ENCODE measurements at regions not wholly inside any gene's neighbourhood (a gene's known extent, or its start where the extent isn't known, plus 50 kb on each side); places are given as distances from the start of the nearest gene placed in this dataset.
"Not testable (repeated sequence)": the region's sequence is repeated elsewhere in the genome, so short reads cannot be mapped to it uniquely, and the experiment has no call there.

DNA sequence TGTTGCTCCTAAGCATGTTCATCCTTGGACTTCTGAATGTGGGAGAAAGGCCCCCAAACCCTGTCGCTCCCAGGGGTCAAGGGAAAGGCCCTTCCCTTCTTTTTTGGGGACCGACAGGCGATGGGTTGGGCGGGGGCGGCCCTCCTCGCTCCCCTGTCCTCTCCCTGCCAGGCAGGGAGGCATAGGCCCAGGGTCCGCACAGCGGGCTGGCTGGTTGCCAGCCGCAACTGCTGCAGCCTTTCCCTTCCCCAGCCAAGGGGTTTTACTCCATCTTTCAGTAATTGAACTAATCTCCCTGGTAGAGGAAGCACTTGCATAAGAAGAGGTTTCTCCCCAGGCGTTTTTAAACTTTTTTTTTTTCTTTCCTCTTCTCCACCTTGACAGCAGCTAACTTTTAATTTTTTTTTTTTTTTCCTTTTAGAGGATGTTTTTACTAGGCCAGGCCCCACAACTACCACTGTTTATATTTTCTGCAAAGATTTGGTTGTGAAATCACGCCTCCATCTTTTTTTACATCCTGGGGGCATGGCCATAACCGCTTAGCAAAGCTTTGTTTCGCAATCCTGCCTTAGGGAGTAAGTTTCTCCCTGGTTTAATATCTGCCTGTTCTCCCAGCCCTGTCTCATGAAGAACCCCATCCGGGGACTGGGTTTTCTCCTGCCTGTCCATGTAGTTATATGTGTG is 216.9 kb upstream of the ZNF608 start:
- Histone ChIP-seq H3K79me2 (ENCODE audit: low read length) (no peaks in the 10 kb centered on the region), H3K36me3 (ENCODE audit: insufficient read depth, low read length) (no peaks in the 10 kb centered on the region), H3K27me3 (ENCODE audit: low read length) (no peaks in the 10 kb centered on the region), H3K4me2 (ENCODE audit: low read depth, low read length, poor library complexity, severe bottlenecking) (no peak overlapping the region), H3K4me3 (ENCODE audit: low read length) (no peak overlapping the region), H4K20me1 (ENCODE audit: insufficient read depth, low read depth, low read length) (no peaks in the 10 kb centered on the region), H3K27ac (ENCODE audit: low read length) (no peak overlapping the region), H3K4me1 (ENCODE audit: low read length) (no peaks in the 10 kb centered on the region), H3K9ac (ENCODE audit: low read length) (no peak overlapping the region), H3K9me2 (replicated peaks; ENCODE audit: insufficient read depth, low read length) (no peaks in the 10 kb centered on the region), H3K9me3 (ENCODE audit: low read length) (no peaks in the 10 kb centered on the region), H2AFZ (ENCODE audit: low read length) (no peak overlapping the region)
- DNase-seq = no peak

DNA sequence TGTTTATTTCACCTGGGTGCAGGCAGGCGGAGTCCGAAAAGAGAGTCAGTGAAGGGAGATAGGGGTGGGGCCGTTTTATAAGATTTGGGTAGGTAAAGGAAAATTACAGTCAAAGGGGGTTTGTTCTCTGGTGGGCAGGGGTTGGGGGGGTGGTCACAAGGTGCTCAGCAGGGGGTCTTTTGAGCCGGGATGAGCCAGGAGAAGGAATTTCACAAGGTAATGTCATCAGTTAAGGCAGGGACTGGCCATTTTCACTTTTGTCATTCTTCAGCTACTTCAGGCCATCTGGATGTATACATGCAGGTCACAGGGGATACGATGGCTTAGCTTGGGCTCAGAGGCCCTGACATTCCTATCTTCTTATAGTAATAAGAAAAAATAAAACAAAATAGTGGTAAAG is 220.3 kb upstream of the ZNF608 start:
- not testable (repeated sequence) for H3K27ac ChIP-seq (ENCODE audit: low read length); H4K20me1 ChIP-seq (ENCODE audit: insufficient read depth, low read depth, low read length); H3K9ac ChIP-seq (ENCODE audit: low read length); H3K4me3 ChIP-seq (ENCODE audit: low read length); DNase-seq; H3K9me3 ChIP-seq (ENCODE audit: low read length); H3K27me3 ChIP-seq (ENCODE audit: low read length); H3K79me2 ChIP-seq (ENCODE audit: low read length); H3K4me2 ChIP-seq (ENCODE audit: low read depth, low read length, poor library complexity, severe bottlenecking); H2AFZ ChIP-seq (ENCODE audit: low read length); H3K36me3 ChIP-seq (ENCODE audit: insufficient read depth, low read length); H3K4me1 ChIP-seq (ENCODE audit: low read length); H3K9me2 ChIP-seq (replicated peaks; ENCODE audit: insufficient read depth, low read length)

DNA sequence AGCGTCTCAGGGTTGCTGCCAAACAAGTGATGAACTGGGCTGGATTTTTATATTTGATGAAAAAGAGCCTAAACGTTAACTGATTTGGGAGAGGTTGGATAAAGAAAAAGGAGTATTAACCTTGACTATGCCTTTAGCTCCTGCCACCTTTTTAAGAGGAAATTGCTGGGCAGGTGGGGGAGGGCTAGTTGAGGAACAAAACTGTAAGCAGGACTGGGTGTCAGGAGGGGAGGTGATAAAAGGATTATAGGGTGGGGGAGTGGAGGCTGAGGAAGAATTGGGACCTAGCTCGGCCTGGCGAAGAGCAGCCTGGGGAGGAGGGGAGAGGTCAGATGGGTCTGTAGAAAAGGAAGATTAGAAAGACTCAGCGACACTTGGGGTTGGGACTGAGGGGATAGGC is 223.9 kb upstream of the ZNF608 start:
- not testable (repeated sequence) for H3K27ac ChIP-seq (ENCODE audit: low read length); H3K9ac ChIP-seq (ENCODE audit: low read length); H3K36me3 ChIP-seq (ENCODE audit: insufficient read depth, low read length); H3K79me2 ChIP-seq (ENCODE audit: low read length); H3K9me2 ChIP-seq (replicated peaks; ENCODE audit: insufficient read depth, low read length); H2AFZ ChIP-seq (ENCODE audit: low read length); H3K4me1 ChIP-seq (ENCODE audit: low read length); H3K9me3 ChIP-seq (ENCODE audit: low read length); DNase-seq; H4K20me1 ChIP-seq (ENCODE audit: insufficient read depth, low read depth, low read length); H3K4me3 ChIP-seq (ENCODE audit: low read length); H3K27me3 ChIP-seq (ENCODE audit: low read length); H3K4me2 ChIP-seq (ENCODE audit: low read depth, low read length, poor library complexity, severe bottlenecking)

DNA sequence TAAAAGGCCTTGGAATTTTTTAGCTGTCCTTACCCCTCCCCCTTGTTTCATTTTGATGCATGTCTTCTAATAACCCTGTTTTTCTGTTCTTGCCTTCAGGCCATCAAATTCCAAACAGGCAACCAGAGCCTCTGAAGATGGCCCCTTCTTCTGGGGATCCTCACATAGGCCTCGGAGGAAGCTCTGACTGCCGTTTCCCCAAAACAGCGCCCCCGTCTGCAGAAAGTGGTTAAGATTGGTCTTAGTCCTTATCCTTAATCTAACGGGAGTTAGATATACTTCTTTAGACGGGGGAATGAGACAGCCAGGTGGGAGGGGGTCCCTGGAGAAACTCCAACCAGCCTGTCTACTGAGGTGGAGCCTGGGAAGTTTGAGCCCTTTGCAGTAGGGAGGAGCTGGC is 226.3 kb upstream of the ZNF608 start:
- no peaks in the 10 kb centered on the region for H3K9me2 ChIP-seq (replicated peaks; ENCODE audit: insufficient read depth, low read length)
- H3K27ac ChIP-seq (ENCODE audit: low read length) = no peak overlapping the region
- H3K27me3 ChIP-seq (ENCODE audit: low read length) = no peaks in the 10 kb centered on the region
- H3K4me1 ChIP-seq (ENCODE audit: low read length) = no peaks in the 10 kb centered on the region
- no peaks in the 10 kb centered on the region for H4K20me1 ChIP-seq (ENCODE audit: insufficient read depth, low read depth, low read length)
- no peak overlapping the region for H2AFZ ChIP-seq (ENCODE audit: low read length)
- DNase-seq = no peak
- no peaks in the 10 kb centered on the region for H3K79me2 ChIP-seq (ENCODE audit: low read length)
- H3K9ac ChIP-seq (ENCODE audit: low read length) = no peak overlapping the region
- H3K4me2 ChIP-seq (ENCODE audit: low read depth, low read length, poor library complexity, severe bottlenecking) = no peak overlapping the region
- H3K9me3 ChIP-seq (ENCODE audit: low read length) = no peaks in the 10 kb centered on the region
- no peak overlapping the region for H3K4me3 ChIP-seq (ENCODE audit: low read length)
- no peaks in the 10 kb centered on the region for H3K36me3 ChIP-seq (ENCODE audit: insufficient read depth, low read length)

DNA sequence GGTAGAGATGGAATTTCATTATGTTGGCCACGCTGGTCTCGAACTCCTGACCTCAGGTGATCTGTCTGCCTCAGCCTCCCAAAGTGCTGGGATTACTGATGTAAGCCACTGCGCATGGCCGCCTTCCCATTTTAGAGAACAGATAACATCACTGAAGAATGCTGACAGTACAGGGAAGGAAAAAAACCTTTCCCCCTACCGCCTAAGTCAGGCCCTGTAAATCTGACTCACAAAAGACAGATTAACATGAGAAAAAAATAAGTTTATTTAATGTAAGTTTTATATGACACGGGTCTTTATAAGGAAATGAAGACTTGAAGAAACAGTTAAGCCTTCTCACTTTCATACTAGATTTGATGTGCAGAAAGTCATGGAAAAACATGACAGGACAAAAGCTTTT is 227.2 kb upstream of the ZNF608 start:
- H3K4me2 ChIP-seq (ENCODE audit: low read depth, low read length, poor library complexity, severe bottlenecking) = no peak overlapping the region
- DNase-seq = no peak
- no peaks in the 10 kb centered on the region for H3K4me1 ChIP-seq (ENCODE audit: low read length)
- H3K9me3 ChIP-seq (ENCODE audit: low read length) = no peaks in the 10 kb centered on the region
- no peak overlapping the region for H2AFZ ChIP-seq (ENCODE audit: low read length)
- H3K4me3 ChIP-seq (ENCODE audit: low read length) = no peak overlapping the region
- no peak overlapping the region for H3K27ac ChIP-seq (ENCODE audit: low read length)
- no peaks in the 10 kb centered on the region for H4K20me1 ChIP-seq (ENCODE audit: insufficient read depth, low read depth, low read length)
- H3K79me2 ChIP-seq (ENCODE audit: low read length) = no peaks in the 10 kb centered on the region
- no peak overlapping the region for H3K9ac ChIP-seq (ENCODE audit: low read length)
- H3K9me2 ChIP-seq (replicated peaks; ENCODE audit: insufficient read depth, low read length) = no peaks in the 10 kb centered on the region
- no peaks in the 10 kb centered on the region for H3K36me3 ChIP-seq (ENCODE audit: insufficient read depth, low read length)
- no peaks in the 10 kb centered on the region for H3K27me3 ChIP-seq (ENCODE audit: low read length)

DNA sequence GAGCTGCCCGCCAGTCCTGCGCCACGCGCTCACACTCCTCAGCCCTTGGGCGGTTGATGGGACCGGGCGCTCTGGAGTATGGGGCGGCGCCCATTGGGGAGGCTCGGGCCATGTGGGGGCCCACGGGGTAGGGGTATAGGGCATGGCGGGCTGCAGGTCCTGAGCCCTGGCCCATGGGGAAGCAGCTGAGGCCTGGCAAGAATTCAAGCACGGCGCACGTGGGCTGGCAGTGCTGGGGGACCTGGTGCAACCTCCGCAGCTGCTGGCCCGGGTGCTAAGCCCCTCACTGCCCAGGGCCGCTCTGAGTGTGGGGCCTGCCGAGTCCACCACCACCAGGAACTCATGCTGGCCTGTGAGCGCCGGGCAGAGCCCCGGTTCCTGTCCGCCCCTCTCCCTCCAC is 229.6 kb upstream of the ZNF608 start:
- no peak overlapping the region for H3K9ac ChIP-seq (ENCODE audit: low read length)
- no peak overlapping the region for H3K27ac ChIP-seq (ENCODE audit: low read length)
- H3K9me2 ChIP-seq (replicated peaks; ENCODE audit: insufficient read depth, low read length) = no peaks in the 10 kb centered on the region

DNA sequence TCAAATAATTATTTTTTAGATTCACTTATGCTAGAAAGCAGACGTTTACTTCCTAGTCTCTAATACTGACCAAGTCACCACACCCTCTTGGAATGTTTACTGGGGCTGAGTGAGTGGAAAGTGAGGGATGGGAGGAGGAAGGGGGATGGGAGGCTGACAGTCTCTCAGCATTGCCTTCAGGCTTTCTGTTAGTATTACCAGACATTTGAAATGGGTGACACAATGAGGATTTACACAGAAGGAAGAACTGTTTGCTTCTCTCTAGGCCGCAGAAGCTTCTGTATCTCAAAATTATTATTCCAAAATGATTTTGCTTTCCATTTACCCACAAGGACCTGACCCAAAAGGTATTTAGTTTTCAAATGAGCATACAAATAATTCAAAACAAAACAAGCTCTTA is 232.8 kb upstream of the ZNF608 start:
- H2AFZ ChIP-seq (ENCODE audit: low read length) = no peak overlapping the region
- H3K4me1 ChIP-seq (ENCODE audit: low read length) = peaks cover 17% of the 10 kb centered on the region
- H3K27ac ChIP-seq (ENCODE audit: low read length) = no peak overlapping the region
- H3K4me3 ChIP-seq (ENCODE audit: low read length) = no peak overlapping the region
- no peaks in the 10 kb centered on the region for H3K9me3 ChIP-seq (ENCODE audit: low read length)
- H3K36me3 ChIP-seq (ENCODE audit: insufficient read depth, low read length) = no peaks in the 10 kb centered on the region
- H3K9ac ChIP-seq (ENCODE audit: low read length) = no peak overlapping the region
- H3K9me2 ChIP-seq (replicated peaks; ENCODE audit: insufficient read depth, low read length) = no peaks in the 10 kb centered on the region
- no peaks in the 10 kb centered on the region for H3K27me3 ChIP-seq (ENCODE audit: low read length)
- H3K79me2 ChIP-seq (ENCODE audit: low read length) = no peaks in the 10 kb centered on the region
- no peak for DNase-seq
- no peaks in the 10 kb centered on the region for H4K20me1 ChIP-seq (ENCODE audit: insufficient read depth, low read depth, low read length)
- no peak overlapping the region for H3K4me2 ChIP-seq (ENCODE audit: low read depth, low read length, poor library complexity, severe bottlenecking)

More for the DNA sequence above, 229.6 kb upstream of the ZNF608 start:
- Histone ChIP-seq H3K4me3 (ENCODE audit: low read length) (no peak overlapping the region), H3K4me2 (ENCODE audit: low read depth, low read length, poor library complexity, severe bottlenecking) (no peak overlapping the region), H3K4me1 (ENCODE audit: low read length) (peaks cover 14% of the 10 kb centered on the region), H2AFZ (ENCODE audit: low read length) (no peak overlapping the region), H3K27me3 (ENCODE audit: low read length) (no peaks in the 10 kb centered on the region), H4K20me1 (ENCODE audit: insufficient read depth, low read depth, low read length) (no peaks in the 10 kb centered on the region), H3K79me2 (ENCODE audit: low read length) (no peaks in the 10 kb centered on the region), H3K36me3 (ENCODE audit: insufficient read depth, low read length) (no peaks in the 10 kb centered on the region), H3K9me3 (ENCODE audit: low read length) (no peaks in the 10 kb centered on the region)
- DNase-seq = no peak

DNA sequence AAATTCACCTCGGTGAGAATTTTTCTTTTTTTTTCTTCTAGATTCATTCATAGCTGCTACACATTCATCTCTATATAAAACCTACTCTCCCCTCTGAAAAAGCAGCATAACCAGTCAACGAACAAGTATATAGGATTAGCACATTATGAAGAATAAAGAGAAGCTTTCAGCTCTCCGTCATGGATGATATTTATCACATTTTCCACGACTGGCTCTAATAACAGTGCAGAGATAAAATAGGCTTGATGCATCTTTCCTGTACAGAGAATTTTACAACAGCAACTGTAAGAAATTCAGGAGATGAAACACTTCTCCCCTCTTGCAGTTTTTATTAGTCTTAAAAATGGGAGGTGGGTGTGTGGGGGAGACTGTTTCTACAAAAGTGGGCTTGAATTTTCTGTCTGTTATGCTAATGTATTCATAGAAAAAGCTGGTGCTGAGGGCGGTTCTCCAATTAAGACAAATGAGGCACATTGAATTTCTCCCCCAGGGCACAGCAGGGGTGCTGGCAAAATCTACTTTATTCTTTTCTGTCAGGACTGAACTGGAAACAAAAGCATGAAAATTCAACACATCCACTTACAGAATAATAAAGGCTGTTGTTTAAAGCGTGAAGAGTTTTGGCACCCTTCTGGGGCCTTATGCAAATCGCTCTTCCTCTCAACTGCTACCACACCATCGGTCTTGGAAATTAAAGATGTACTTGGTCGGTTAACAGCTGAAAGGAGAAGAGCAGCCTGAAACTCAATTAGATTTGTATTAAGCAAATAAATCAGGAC is 233.9 kb upstream of the ZNF608 start:
- Histone ChIP-seq H3K4me2 (ENCODE audit: low read depth, low read length, poor library complexity, severe bottlenecking) (peak overlapping the region; percentile 56), H3K9me3 (ENCODE audit: low read length) (no peaks in the 10 kb centered on the region), H3K4me1 (ENCODE audit: low read length) (peaks cover 17% of the 10 kb centered on the region), H2AFZ (ENCODE audit: low read length) (0 out of 2 replicates have a peak overlapping the region, but pooled peaks have one; percentile 20), H3K79me2 (ENCODE audit: low read length) (no peaks in the 10 kb centered on the region), H4K20me1 (ENCODE audit: insufficient read depth, low read depth, low read length) (no peaks in the 10 kb centered on the region), H3K4me3 (ENCODE audit: low read length) (peak overlapping the region; percentile 7; the same call in 1 of the 2 replicates), H3K36me3 (ENCODE audit: insufficient read depth, low read length) (no peaks in the 10 kb centered on the region), H3K9me2 (replicated peaks; ENCODE audit: insufficient read depth, low read length) (no peaks in the 10 kb centered on the region), H3K9ac (ENCODE audit: low read length) (0 out of 2 replicates have a peak overlapping the region, but pooled peaks have one; percentile 6), H3K27me3 (ENCODE audit: low read length) (no peaks in the 10 kb centered on the region), H3K27ac (ENCODE audit: low read length) (no peak overlapping the region; the same call in 1 of the 2 replicates)
- DNase-seq = peak; percentile 67

Data from Karpas-422 (cell line).